GM19238 (cell line): ENCODE measurements at regions not wholly inside any gene's neighbourhood (a gene's known extent, or its start where the extent isn't known, plus 50 kb on each side); places are given as distances from the start of the nearest gene placed in this dataset.
"Not testable (repeated sequence)": the region's sequence is repeated elsewhere in the genome, so short reads cannot be mapped to it uniquely, and the experiment has no call there.

Experiments used
- DNase-seq: peaks from one replicate; pipeline ENCODE4 v3.0.0; 2011; ENCODE audit warnings: low spot score; ENCODE audit not compliant: insufficient read length

GRCh38 chr2:236632295-236633218 is 62.9 kb downstream of the ACKR3 start:
- no peak for DNase-seq

- no peak for DNase-seq
Measured at GRCh38 chr2:236633219-236633570, 63.6 kb downstream of the ACKR3 start.

- no peak for DNase-seq
Measured at GRCh38 chr2:236633775-236634560, 64.3 kb downstream of the ACKR3 start.

- no peak for DNase-seq
Measured at GRCh38 chr2:236636261-236636660, 66.6 kb downstream of the ACKR3 start.

GRCh38 chr2:236636714-236637470 is 67.3 kb downstream of the ACKR3 start:
- no peak for DNase-seq

- DNase-seq = no peak
Measured at GRCh38 chr2:236637686-236638569, 68.3 kb downstream of the ACKR3 start.

- DNase-seq = no peak
Measured at GRCh38 chr2:236638707-236639106, 69.1 kb downstream of the ACKR3 start.

GRCh38 chr2:236639461-236640235 is 70.0 kb downstream of the ACKR3 start:
- DNase-seq = no peak

GRCh38 chr2:236641051-236641726 is 71.6 kb downstream of the ACKR3 start:
- no peak for DNase-seq

GRCh38 chr2:236642125-236642524 is 72.5 kb downstream of the ACKR3 start:
- no peak for DNase-seq

GRCh38 chr2:236642584-236643291 is 73.1 kb downstream of the ACKR3 start:
- DNase-seq = no peak

GRCh38 chr2:236643480-236643879 is 73.9 kb downstream of the ACKR3 start:
- no peak for DNase-seq

GRCh38 chr2:236644067-236644466 is 74.4 kb downstream of the ACKR3 start:
- no peak for DNase-seq

GRCh38 chr2:236644502-236644911 is 74.9 kb downstream of the ACKR3 start:
- DNase-seq = no peak

GRCh38 chr2:236645141-236645540 is 75.5 kb downstream of the ACKR3 start:
- DNase-seq = not testable (repeated sequence)

GRCh38 chr2:236646441-236646840 is 76.8 kb downstream of the ACKR3 start:
- DNase-seq = no peak

- DNase-seq = no peak
Measured at GRCh38 chr2:236646871-236647270, 77.2 kb downstream of the ACKR3 start.

- DNase-seq = no peak
Measured at GRCh38 chr2:236647621-236648020, 78.0 kb downstream of the ACKR3 start.

- DNase-seq = no peak
Measured at GRCh38 chr2:236653863-236654262, 84.2 kb downstream of the ACKR3 start.
